PC-9 (cell line): ENCODE measurements at regions not wholly inside any gene's neighbourhood (a gene's known extent, or its start where the extent isn't known, plus 50 kb on each side); places are given as distances from the start of the nearest gene placed in this dataset.

Source experiments
- EZH2 ChIP-seq: fragments of 200-600 bp; sonication (generic); IDR thresholded peaks from 2 replicates; pipeline ENCODE4 v1.8.0; 2017; ENCODE audit warnings: antibody characterized with exemption, low read depth
- TF ChIP-seq, protein P1 (sequence below): fragments of 200-600 bp; sonication (generic); conservative IDR thresholded peaks from 2 replicates; pipeline ENCODE4 v1.6.1; 2017; ENCODE audit warnings: mixed run types, antibody characterized with exemption, mild to moderate bottlenecking, moderate library complexity

DNA sequence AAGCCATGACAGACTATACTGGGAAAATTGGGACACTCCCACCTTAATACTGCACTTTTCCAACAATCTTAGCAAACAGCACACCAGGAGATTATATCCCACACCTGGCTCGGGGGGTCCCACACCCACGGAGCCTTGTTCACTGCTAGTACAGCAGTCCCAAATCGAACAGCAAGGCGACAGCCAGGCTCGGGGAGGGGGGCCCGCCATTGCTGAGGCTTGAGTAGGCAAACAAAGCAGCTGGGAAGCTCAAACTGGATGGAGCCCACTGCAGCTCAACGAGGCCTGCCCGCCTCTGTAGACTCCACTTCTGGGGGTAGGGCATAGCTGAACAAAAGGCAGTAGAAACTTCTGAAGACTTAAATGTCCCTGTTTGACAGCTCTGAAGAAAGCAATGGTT lies 118.3 kb downstream of the MAGEB5 start:
- TF ChIP-seq, protein P1, sequence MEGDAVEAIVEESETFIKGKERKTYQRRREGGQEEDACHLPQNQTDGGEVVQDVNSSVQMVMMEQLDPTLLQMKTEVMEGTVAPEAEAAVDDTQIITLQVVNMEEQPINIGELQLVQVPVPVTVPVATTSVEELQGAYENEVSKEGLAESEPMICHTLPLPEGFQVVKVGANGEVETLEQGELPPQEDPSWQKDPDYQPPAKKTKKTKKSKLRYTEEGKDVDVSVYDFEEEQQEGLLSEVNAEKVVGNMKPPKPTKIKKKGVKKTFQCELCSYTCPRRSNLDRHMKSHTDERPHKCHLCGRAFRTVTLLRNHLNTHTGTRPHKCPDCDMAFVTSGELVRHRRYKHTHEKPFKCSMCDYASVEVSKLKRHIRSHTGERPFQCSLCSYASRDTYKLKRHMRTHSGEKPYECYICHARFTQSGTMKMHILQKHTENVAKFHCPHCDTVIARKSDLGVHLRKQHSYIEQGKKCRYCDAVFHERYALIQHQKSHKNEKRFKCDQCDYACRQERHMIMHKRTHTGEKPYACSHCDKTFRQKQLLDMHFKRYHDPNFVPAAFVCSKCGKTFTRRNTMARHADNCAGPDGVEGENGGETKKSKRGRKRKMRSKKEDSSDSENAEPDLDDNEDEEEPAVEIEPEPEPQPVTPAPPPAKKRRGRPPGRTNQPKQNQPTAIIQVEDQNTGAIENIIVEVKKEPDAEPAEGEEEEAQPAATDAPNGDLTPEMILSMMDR, result no peak
- TF ChIP-seq EZH2, result no peak
